ENCODE measurements at regions not wholly inside any gene's neighbourhood (a gene's known extent, or its start where the extent isn't known, plus 50 kb on each side); places are given as distances from the start of the nearest gene placed in this dataset.

GRCh38 chr4:137468836-137469235 is 63.5 kb downstream of the PCDH18 start:
- no peak overlapping the region for H2AFZ ChIP-seq
- CTCF ChIA-PET: no interaction called here
- no peaks in the 10 kb centered on the region for H3K36me3 ChIP-seq (ENCODE audit: low read depth)
- H3K27ac ChIP-seq: no peak overlapping the region
- BruUV-seq (replicated peaks): no TSS peak
- no peak for DNase-seq
- H3K9me3 ChIP-seq (ENCODE audit: insufficient read depth, low read depth): no peaks in the 10 kb centered on the region
- TF ChIP-seq EZH2 (IDR thresholded peaks at IDR 0.05; ENCODE audit: low read depth) (no peak), CTCF (conservative IDR thresholded peaks at IDR 0.05) (no peak)
- no peaks in the 10 kb centered on the region for H4K20me1 ChIP-seq (ENCODE audit: insufficient read depth)
- H3K4me3 ChIP-seq: no peak overlapping the region
- H3K4me2 ChIP-seq: no peak overlapping the region
- no peaks in the 10 kb centered on the region for H3K4me1 ChIP-seq (replicated peaks; ENCODE audit: insufficient read depth)
- H3K79me2 ChIP-seq (ENCODE audit: low read depth): no peaks in the 10 kb centered on the region
- POLR2A ChIA-PET (ENCODE audit: unreplicated experiment): interaction anchor here (0.7 kb wide), 1 partner anchor 1873 kb away, joined by 4 read pairs; no protein-coding TSS in a partner anchor
- no peaks in the 10 kb centered on the region for H3K27me3 ChIP-seq (ENCODE audit: insufficient read depth, low read depth)
- no peaks in the 10 kb centered on the region for H3F3A ChIP-seq (ENCODE audit: insufficient read depth, low read depth)
- intact Hi-C loops (cut with micrococcal nuclease; ENCODE audit: unreplicated experiment): no loop called here
- no peaks in the 10 kb centered on the region for H3K9me2 ChIP-seq (ENCODE audit: insufficient read depth)

- Histone ChIP-seq H4K20me1 (ENCODE audit: insufficient read depth) (no peaks in the 10 kb centered on the region), H3K79me2 (ENCODE audit: low read depth) (no peaks in the 10 kb centered on the region), H3K27me3 (ENCODE audit: insufficient read depth, low read depth) (no peaks in the 10 kb centered on the region), H3K36me3 (ENCODE audit: low read depth) (no peaks in the 10 kb centered on the region), H3K9me2 (ENCODE audit: insufficient read depth) (no peaks in the 10 kb centered on the region), H3F3A (ENCODE audit: insufficient read depth, low read depth) (no peaks in the 10 kb centered on the region), H3K9me3 (ENCODE audit: insufficient read depth, low read depth) (no peaks in the 10 kb centered on the region), H3K27ac (no peak overlapping the region), H3K4me1 (replicated peaks; ENCODE audit: insufficient read depth) (no peaks in the 10 kb centered on the region), H2AFZ (no peak overlapping the region), H3K4me2 (no peak overlapping the region), H3K4me3 (no peak overlapping the region)
- POLR2A ChIA-PET (ENCODE audit: unreplicated experiment): no interaction called here
- no TSS peak for BruUV-seq (replicated peaks)
- intact Hi-C loops (cut with micrococcal nuclease; ENCODE audit: unreplicated experiment): no loop called here
- DNase-seq: no peak
- CTCF ChIA-PET: no interaction called here
- TF ChIP-seq CTCF (conservative IDR thresholded peaks at IDR 0.05): no peak
- no peak for TF ChIP-seq EZH2 (IDR thresholded peaks at IDR 0.05; ENCODE audit: low read depth)
Measured at GRCh38 chr4:137467537-137467936, 64.8 kb downstream of the PCDH18 start.

- no peaks in the 10 kb centered on the region for H3F3A ChIP-seq (ENCODE audit: insufficient read depth, low read depth)
- no peaks in the 10 kb centered on the region for H3K36me3 ChIP-seq (ENCODE audit: low read depth)
- H4K20me1 ChIP-seq (ENCODE audit: insufficient read depth): no peaks in the 10 kb centered on the region
- no TSS peak for BruUV-seq (replicated peaks)
- no peaks in the 10 kb centered on the region for H3K79me2 ChIP-seq (ENCODE audit: low read depth)
- TF ChIP-seq EZH2 (IDR thresholded peaks at IDR 0.05; ENCODE audit: low read depth) (no peak), CTCF (conservative IDR thresholded peaks at IDR 0.05) (no peak)
- POLR2A ChIA-PET (ENCODE audit: unreplicated experiment): interaction anchor here (0.7 kb wide), 1 partner anchor 112 kb away, joined by 3 read pairs; no protein-coding TSS in a partner anchor
- H3K9me2 ChIP-seq (ENCODE audit: insufficient read depth): no peaks in the 10 kb centered on the region
- H3K4me1 ChIP-seq (replicated peaks; ENCODE audit: insufficient read depth): no peaks in the 10 kb centered on the region
- no peak overlapping the region for H3K4me2 ChIP-seq
- no peak overlapping the region for H3K4me3 ChIP-seq
- H2AFZ ChIP-seq: no peak overlapping the region
- intact Hi-C loops (cut with micrococcal nuclease; ENCODE audit: unreplicated experiment): no loop called here
- CTCF ChIA-PET: no interaction called here
- no peaks in the 10 kb centered on the region; the same call in 1 of the 2 replicates for H3K9me3 ChIP-seq (ENCODE audit: insufficient read depth, low read depth)
- no peaks in the 10 kb centered on the region for H3K27me3 ChIP-seq (ENCODE audit: insufficient read depth, low read depth)
- H3K27ac ChIP-seq: no peak overlapping the region
- DNase-seq: no peak
Measured at GRCh38 chr4:137463377-137464003, 68.8 kb downstream of the PCDH18 start.

Measured in PC-9 (cell line).